H9 (cell line): ENCODE measurements at regions not wholly inside any gene's neighbourhood (a gene's known extent, or its start where the extent isn't known, plus 50 kb on each side); places are given as distances from the start of the nearest gene placed in this dataset.

Experiments used
- DNase-seq: peaks from one replicate; pipeline ENCODE4 v3.0.0-alpha.2; 2017
- H2AFZ ChIP-seq: one replicate; pipeline ENCODE4 v1.6.1; 2013; ENCODE audit warnings: mild to moderate bottlenecking, low read length, control low read depth, moderate library complexity
- H2AK5ac ChIP-seq: 2 replicates; pipeline ENCODE4 v1.6.1; 2013; ENCODE audit warnings: low read length, control low read depth, mixed read lengths; ENCODE audit not compliant: insufficient read length
- H2BK120ac ChIP-seq: one replicate; pipeline ENCODE4 v1.6.1; 2013; ENCODE audit warnings: low read depth, mild to moderate bottlenecking, low read length, control low read depth, inconsistent platforms; ENCODE audit not compliant: poor library complexity, severe bottlenecking
- H2BK12ac ChIP-seq: 2 replicates; pipeline ENCODE4 v1.6.1; 2013; ENCODE audit warnings: low read length, control low read depth, mixed read lengths, low read depth; ENCODE audit not compliant: insufficient read length
- H2BK15ac ChIP-seq: 2 replicates; pipeline ENCODE4 v1.6.1; 2013; ENCODE audit warnings: low read depth, low read length, control low read depth
- H2BK20ac ChIP-seq: one replicate; pipeline ENCODE4 v1.6.1; 2013; ENCODE audit warnings: low read depth, mild to moderate bottlenecking, low read length, control low read depth, inconsistent platforms; ENCODE audit not compliant: poor library complexity, severe bottlenecking
- H2BK5ac ChIP-seq: 2 replicates; pipeline ENCODE4 v1.6.1; 2013; ENCODE audit warnings: low read length, control low read depth, mixed read lengths; ENCODE audit not compliant: insufficient read length
- H3K14ac ChIP-seq: 2 replicates; pipeline ENCODE4 v1.6.1; 2013; ENCODE audit warnings: low read length, control low read depth; ENCODE audit not compliant: insufficient read depth
- H3K18ac ChIP-seq: 2 replicates; pipeline ENCODE4 v1.6.1; 2013; ENCODE audit warnings: low read depth, mild to moderate bottlenecking, mixed read lengths, low read length, control low read depth; ENCODE audit not compliant: insufficient read length
- H3K23ac ChIP-seq: 2 replicates; pipeline ENCODE4 v1.6.1; 2013; ENCODE audit warnings: low read length, control low read depth, mixed read lengths, low read depth; ENCODE audit not compliant: insufficient read length
- H3K23me2 ChIP-seq: 2 replicates; pipeline ENCODE4 v1.6.1; 2013; ENCODE audit warnings: low read depth, mild to moderate bottlenecking, mixed read lengths, low read length, control low read depth; ENCODE audit not compliant: insufficient read length, poor library complexity, severe bottlenecking
- H3K27ac ChIP-seq: 2 replicates; pipeline ENCODE4 v1.5.1; 2013; ENCODE audit warnings: low read length, control low read depth, mixed read lengths, low read depth; ENCODE audit not compliant: insufficient read length
- H3K27me3 ChIP-seq: 2 replicates; pipeline ENCODE4 v1.6.1; 2013; ENCODE audit warnings: low read length, control low read depth, inconsistent platforms; ENCODE audit not compliant: insufficient read depth
- H3K4ac ChIP-seq: 2 replicates; pipeline ENCODE4 v1.6.1; 2013; ENCODE audit warnings: low read depth, mild to moderate bottlenecking, control low read depth, inconsistent platforms, low read length, moderate library complexity
- H3K4me1 ChIP-seq: 2 replicates; pipeline ENCODE4 v1.6.1; 2013; ENCODE audit warnings: low read length, control low read depth, inconsistent platforms; ENCODE audit not compliant: insufficient read depth
- H3K4me2 ChIP-seq: 2 replicates; pipeline ENCODE4 v1.6.1; 2013; ENCODE audit warnings: low read length, control low read depth, mixed read lengths; ENCODE audit not compliant: insufficient read length, insufficient read depth
- H3K56ac ChIP-seq: 2 replicates; pipeline ENCODE4 v1.6.1; 2013; ENCODE audit warnings: low read depth, mild to moderate bottlenecking, mixed read lengths, low read length, control low read depth; ENCODE audit not compliant: insufficient read length
- H3K79me1 ChIP-seq: 2 replicates; pipeline ENCODE4 v1.6.1; 2013; ENCODE audit warnings: low read depth, mild to moderate bottlenecking, moderate library complexity, low read length, control low read depth, inconsistent platforms; ENCODE audit not compliant: insufficient read depth, poor library complexity, severe bottlenecking
- H3K79me2 ChIP-seq: 2 replicates; pipeline ENCODE4 v1.6.1; 2013; ENCODE audit warnings: low read length, control low read depth, inconsistent platforms; ENCODE audit not compliant: insufficient read depth
- H3K9ac ChIP-seq: 2 replicates; pipeline ENCODE4 v1.6.1; 2013; ENCODE audit warnings: low read length, control low read depth, mixed read lengths; ENCODE audit not compliant: insufficient read length; ENCODE audit errors: extremely low read depth
- H3K9me3 ChIP-seq: one replicate; pipeline ENCODE4 v1.6.1; 2013; ENCODE audit warnings: low read depth, low read length, inconsistent platforms; ENCODE audit not compliant: control insufficient read depth
- H3T11ph ChIP-seq: one replicate; pipeline ENCODE4 v1.6.1; 2013; ENCODE audit warnings: mild to moderate bottlenecking, low read length, control low read depth, inconsistent platforms
- H4K20me1 ChIP-seq: one replicate; pipeline ENCODE4 v1.6.1; 2013; ENCODE audit not compliant: control insufficient read depth, insufficient read length, insufficient read depth
- H4K5ac ChIP-seq: 2 replicates; pipeline ENCODE4 v1.6.1; 2013; ENCODE audit warnings: low read depth, mild to moderate bottlenecking, mixed read lengths, low read length, control low read depth; ENCODE audit not compliant: insufficient read length
- H4K8ac ChIP-seq: replicated peaks from 2 replicates; pipeline ENCODE4 v1.6.1; 2013; ENCODE audit warnings: low read length, control low read depth, mixed read lengths, low read depth; ENCODE audit not compliant: insufficient read length
- H4K91ac ChIP-seq: 2 replicates; pipeline ENCODE4 v1.6.1; 2013; ENCODE audit warnings: low read depth, mild to moderate bottlenecking, moderate library complexity, mixed read lengths, low read length, control low read depth; ENCODE audit not compliant: insufficient read length
- H3K27ac Mint-ChIP-seq, 3 experiments: 2 replicates in 2 of 3; 3 replicates in 1 of 3; pipeline ENCODE4 v1.8.0; 2020 to 2021; ENCODE audit warnings: mixed read lengths in 3 of 3, mild to moderate bottlenecking in 1 of 3, moderate library complexity in 1 of 3
- H3K27me3 Mint-ChIP-seq: 2 replicates; pipeline ENCODE4 v1.8.0; 2021; ENCODE audit warnings: low read depth, mild to moderate bottlenecking, moderate library complexity, mixed read lengths
- H3K36me3 Mint-ChIP-seq, 3 experiments: 2 replicates in 2 of 3; 3 replicates in 1 of 3; pipeline ENCODE4 v1.8.0; 2020 to 2021; ENCODE audit warnings: low read depth in 3 of 3, mixed read lengths in 3 of 3; ENCODE audit not compliant: insufficient read depth in 1 of 3
- H3K4me1 Mint-ChIP-seq, 2 experiments: 2 replicates each; pipeline ENCODE4 v1.8.0; 2020; ENCODE audit warnings: mixed read lengths in 2 of 2
- H3K4me3 Mint-ChIP-seq, 2 experiments: 2 replicates in 1 of 2; 3 replicates in 1 of 2; pipeline ENCODE4 v1.8.0; 2020 to 2021; ENCODE audit warnings: mild to moderate bottlenecking in 2 of 2, mixed read lengths in 2 of 2, moderate library complexity in 1 of 2
- H3K9me3 Mint-ChIP-seq, 2 experiments: 2 replicates in 1 of 2; 3 replicates in 1 of 2; pipeline ENCODE4 v1.8.0; 2020; ENCODE audit warnings: mild to moderate bottlenecking in 2 of 2, mixed read lengths in 2 of 2, moderate library complexity in 1 of 2
- CTCF ChIP-seq: fragments of 200-600 bp; sonication (generic); conservative IDR thresholded peaks from 3 replicates; pipeline ENCODE4 v1.8.0; 2021; ENCODE audit warnings: antibody characterized with exemption, mild to moderate bottlenecking
- WGBS: extraction: QIAGEN DNeasy Blood & Tissue Kit; methylation state at CpG from one replicate; pipeline ENCODE4 v1.1.7; 2013; ENCODE audit warnings: missing lambda C conversion rate, low lambda C conversion rate, mixed read lengths; ENCODE audit not compliant: insufficient read length; ENCODE audit errors: extremely low coverage; 5-methylcytosine and 5-hydroxymethylcytosine counted together

GRCh38 chr15:100728371-100729201 lies 126.2 kb downstream of the ASB7 start:
- H2BK20ac ChIP-seq: no peak overlapping the region
- no peak overlapping the region for H3K18ac ChIP-seq
- no peaks in the 10 kb centered on the region for H3K27me3 ChIP-seq
- H3K79me2 ChIP-seq: no peaks in the 10 kb centered on the region
- H4K91ac ChIP-seq: no peak overlapping the region
- no peak overlapping the region for H3K27ac ChIP-seq
- H3K9me3 Mint-ChIP-seq: no peaks in the 10 kb centered on the region
- H3K9me3 ChIP-seq: no peaks in the 10 kb centered on the region
- H3K56ac ChIP-seq: no peak overlapping the region
- no peaks in the 10 kb centered on the region; a peak in 1 of 7 replicates for H3K36me3 Mint-ChIP-seq
- H2BK15ac ChIP-seq: no peak overlapping the region
- H3K4ac ChIP-seq: no peak overlapping the region
- H4K8ac ChIP-seq: no peak overlapping the region
- peaks cover 4% of the 10 kb centered on the region; the same call in 1 of the 2 replicates for H3K4me1 ChIP-seq
- H3K79me1 ChIP-seq: no peaks in the 10 kb centered on the region
- no peaks in the 10 kb centered on the region for H3K23me2 ChIP-seq
- H3K4me1 Mint-ChIP-seq: peaks cover 7 to 20% of the 10 kb centered on the region in 2 experiments
- H4K5ac ChIP-seq: no peak overlapping the region
- no peak overlapping the region for H3K14ac ChIP-seq
- no CpG with 5 or more reads among the region's 17 CpGs for WGBS
- no peak for TF ChIP-seq CTCF
- H2AK5ac ChIP-seq: no peak overlapping the region
- H4K20me1 ChIP-seq: no peaks in the 10 kb centered on the region
- H2BK5ac ChIP-seq: no peak overlapping the region
- H2BK120ac ChIP-seq: no peak overlapping the region
- no peak overlapping the region for H3K9ac ChIP-seq
- H3K27me3 Mint-ChIP-seq: 0 out of 2 replicates have a peak, but pooled peaks cover 1% of the 10 kb centered on the region
- no peak overlapping the region for H3T11ph ChIP-seq
- no peak overlapping the region for H3K23ac ChIP-seq
- H3K4me2 ChIP-seq: no peak overlapping the region
- H2AFZ ChIP-seq: no peak overlapping the region
- H3K4me3 Mint-ChIP-seq: no peak overlapping the region
- H3K27ac Mint-ChIP-seq: no peak overlapping the region
- peak; percentile 22 for DNase-seq
- no peak overlapping the region for H2BK12ac ChIP-seq
